GM10266 (cell line): ENCODE measurements at regions not wholly inside any gene's neighbourhood (a gene's known extent, or its start where the extent isn't known, plus 50 kb on each side); places are given as distances from the start of the nearest gene placed in this dataset.

Source experiments
- DNase-seq: peaks from one replicate; pipeline ENCODE4 v3.0.0; 2012; ENCODE audit errors: extremely low spot score
- TF ChIP-seq, protein P1 (sequence below): IDR thresholded peaks from 2 replicates; pipeline ENCODE4 v1.5.1; 2012; ENCODE audit warnings: mild to moderate bottlenecking, low read depth; ENCODE audit not compliant: control insufficient read depth, insufficient read depth; ENCODE audit errors: missing control alignments

DNA sequence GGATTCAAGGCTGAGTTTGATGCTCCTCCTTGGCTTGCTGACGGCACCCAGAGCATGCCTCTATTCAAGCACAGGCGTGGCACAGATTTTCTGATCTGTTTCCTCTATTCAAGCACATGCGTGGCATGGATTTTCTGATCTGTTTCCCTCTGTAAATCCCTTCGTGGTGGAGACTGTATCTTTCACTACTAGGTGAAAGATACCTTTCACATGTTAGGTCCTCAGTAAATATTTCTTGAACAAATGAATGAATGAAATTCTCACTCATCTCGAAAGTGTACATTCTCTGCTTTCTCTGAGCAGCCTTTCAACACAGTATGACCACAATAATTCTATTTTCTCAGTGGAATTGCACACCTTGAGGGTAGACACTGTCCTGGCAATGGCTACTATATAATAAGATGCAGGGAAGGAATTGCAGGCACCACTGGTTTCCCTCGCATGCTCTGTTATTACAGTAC, 72.6 kb upstream of the F13A1 start:
- TF ChIP-seq, protein P1, sequence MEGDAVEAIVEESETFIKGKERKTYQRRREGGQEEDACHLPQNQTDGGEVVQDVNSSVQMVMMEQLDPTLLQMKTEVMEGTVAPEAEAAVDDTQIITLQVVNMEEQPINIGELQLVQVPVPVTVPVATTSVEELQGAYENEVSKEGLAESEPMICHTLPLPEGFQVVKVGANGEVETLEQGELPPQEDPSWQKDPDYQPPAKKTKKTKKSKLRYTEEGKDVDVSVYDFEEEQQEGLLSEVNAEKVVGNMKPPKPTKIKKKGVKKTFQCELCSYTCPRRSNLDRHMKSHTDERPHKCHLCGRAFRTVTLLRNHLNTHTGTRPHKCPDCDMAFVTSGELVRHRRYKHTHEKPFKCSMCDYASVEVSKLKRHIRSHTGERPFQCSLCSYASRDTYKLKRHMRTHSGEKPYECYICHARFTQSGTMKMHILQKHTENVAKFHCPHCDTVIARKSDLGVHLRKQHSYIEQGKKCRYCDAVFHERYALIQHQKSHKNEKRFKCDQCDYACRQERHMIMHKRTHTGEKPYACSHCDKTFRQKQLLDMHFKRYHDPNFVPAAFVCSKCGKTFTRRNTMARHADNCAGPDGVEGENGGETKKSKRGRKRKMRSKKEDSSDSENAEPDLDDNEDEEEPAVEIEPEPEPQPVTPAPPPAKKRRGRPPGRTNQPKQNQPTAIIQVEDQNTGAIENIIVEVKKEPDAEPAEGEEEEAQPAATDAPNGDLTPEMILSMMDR: no peak
- DNase-seq: no peak

DNA sequence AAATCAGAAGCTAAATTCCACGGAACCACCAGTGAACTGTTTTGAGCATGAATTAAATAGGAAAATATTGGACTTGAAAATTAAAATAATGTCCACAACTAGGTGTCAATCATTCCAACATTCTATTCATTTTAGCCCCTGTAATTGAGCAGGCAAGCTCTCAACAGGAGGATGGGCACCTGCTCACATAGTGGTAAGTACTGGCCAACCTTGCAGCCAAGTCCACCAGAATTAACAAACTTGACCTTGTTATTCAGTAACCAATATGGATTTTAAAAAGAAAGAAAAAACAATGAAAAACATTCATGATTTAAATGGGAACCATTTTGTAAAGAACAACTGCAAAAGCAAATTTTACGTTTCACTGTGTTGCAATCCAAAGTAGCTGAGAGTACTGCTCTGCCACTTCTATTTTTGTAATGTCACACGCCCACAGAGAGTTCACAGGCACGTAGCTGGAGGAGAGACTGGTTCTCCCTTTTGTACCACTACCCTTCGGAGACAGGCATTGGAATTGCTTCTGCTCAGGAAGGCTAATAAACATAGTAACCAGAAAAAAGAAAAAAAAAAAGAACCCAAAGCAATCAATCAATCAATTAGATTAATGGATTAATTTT, 75.2 kb upstream of the F13A1 start:
- TF ChIP-seq, protein P1: no peak
- no peak for DNase-seq

DNA sequence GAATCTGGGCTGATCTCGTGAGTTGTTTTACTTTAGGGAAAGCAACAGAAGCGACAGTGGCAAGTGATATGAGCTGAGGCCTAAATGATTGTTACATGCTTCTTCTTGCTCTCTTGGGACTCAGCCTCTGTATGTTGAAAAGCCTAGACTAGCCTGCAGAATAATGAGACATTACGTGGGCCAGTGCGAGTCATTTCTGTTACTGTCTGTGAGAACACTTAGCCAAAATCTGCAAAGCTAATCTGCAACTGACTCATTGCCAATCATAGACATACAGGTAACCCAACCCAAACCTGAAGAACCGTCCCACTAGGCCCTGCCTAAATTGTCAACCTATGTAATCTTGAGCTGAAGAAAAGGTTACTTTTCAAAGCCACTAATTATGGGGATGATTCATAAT, 77.4 kb upstream of the F13A1 start:
- TF ChIP-seq, protein P1: no peak
- no peak for DNase-seq

DNA sequence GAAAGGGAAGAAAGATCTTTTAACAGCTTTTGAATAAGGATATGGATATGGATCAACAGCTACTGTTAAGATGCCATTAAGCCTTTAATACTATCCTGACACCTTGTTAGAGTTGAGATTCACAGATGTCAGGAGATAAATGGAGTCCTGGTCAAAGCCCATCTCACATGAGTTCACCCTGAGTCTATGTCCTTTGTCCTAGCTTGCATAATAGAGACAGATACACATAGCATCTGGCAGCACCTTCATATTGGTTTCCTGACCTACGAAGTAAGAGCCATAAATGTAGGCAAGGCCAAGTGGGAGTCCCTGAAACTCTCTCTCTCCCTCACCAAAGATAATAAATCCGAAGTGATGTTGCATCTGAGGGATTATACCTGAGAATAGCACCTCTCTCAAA, 79.1 kb upstream of the F13A1 start:
- TF ChIP-seq, protein P1: no peak
- no peak for DNase-seq

DNA sequence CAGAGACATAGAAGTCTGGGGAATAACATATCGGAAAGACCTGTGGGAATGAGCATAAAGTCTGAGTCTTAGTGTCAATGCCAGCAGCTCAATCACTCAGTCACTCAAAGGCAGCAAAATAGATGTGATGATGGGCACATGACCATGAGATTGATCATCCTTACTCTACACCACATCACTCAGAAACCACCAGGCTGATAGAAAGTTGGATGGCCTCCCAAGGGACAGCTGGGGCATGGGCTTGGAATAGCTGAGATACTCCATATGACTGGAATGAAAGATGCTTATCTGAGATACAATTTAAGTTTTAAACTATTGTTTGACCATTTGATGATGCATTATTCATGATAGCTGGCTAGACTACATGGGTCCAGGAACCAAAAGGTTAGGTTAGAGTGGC, 80.9 kb upstream of the F13A1 start:
- TF ChIP-seq, protein P1: no peak
- no peak for DNase-seq

DNA sequence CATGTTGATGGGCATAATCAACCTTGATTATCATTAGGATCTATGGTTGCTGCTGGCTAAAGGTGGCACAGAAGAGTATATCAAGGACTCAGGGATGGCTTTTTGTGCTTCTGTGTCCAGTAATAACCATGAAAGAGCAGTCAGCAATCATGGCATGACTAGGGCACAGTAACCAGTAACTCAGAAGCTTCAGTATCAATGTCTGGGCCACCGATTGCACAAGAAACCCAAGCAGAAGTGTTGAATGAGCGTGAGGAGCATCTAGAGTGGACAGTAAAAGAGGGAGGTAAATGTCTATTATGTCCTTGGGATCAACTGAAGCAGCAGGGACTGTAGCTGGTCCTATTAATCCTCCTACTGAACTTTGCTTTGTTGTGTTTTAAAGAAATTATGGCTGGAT, 81.5 kb upstream of the F13A1 start:
- TF ChIP-seq, protein P1: no peak
- DNase-seq: no peak

DNA sequence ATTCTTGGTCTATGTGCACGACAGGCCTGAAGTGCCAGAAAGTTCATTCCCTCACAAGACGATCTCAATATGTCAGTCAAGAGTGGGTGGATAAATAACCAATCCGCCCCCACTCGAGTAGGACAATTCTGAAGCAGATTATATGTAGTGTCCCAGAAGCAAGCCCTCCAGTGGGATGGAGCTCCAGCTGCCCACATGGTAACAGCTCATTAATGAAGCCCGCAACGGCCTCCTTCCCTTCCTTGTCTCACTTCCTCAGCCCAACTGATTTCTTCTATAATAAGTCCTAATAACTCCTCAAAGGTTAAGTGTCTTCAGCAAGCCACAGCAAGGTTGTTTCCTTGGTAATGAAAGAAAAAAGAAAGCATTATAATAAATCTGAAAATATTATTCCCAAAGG, 82.1 kb upstream of the F13A1 start:
- no peak for DNase-seq

More for the DNA sequence above, 82.1 kb upstream of the F13A1 start:
- TF ChIP-seq, protein P1: no peak
